ENCODE measurements at regions not wholly inside any gene's neighbourhood (a gene's known extent, or its start where the extent isn't known, plus 50 kb on each side); places are given as distances from the start of the nearest gene placed in this dataset.

GRCh38 chr1:38696371-38696770 is 163.2 kb downstream of the RRAGC start:
- DNase-seq (ENCODE audit: extremely low read depth, insufficient read length), result no peak
- Histone ChIP-seq H3K4me3 (replicated peaks; ENCODE audit: low read depth, low read length) (no peak overlapping the region), H3K27me3 (replicated peaks; ENCODE audit: control insufficient read depth, insufficient read depth, low read length) (no peaks in the 10 kb centered on the region; the same call in none of the 2 replicates), H3K36me3 (ENCODE audit: control insufficient read depth, insufficient read depth, low read length) (no peaks in the 10 kb centered on the region)
- TF ChIP-seq, protein P1, sequence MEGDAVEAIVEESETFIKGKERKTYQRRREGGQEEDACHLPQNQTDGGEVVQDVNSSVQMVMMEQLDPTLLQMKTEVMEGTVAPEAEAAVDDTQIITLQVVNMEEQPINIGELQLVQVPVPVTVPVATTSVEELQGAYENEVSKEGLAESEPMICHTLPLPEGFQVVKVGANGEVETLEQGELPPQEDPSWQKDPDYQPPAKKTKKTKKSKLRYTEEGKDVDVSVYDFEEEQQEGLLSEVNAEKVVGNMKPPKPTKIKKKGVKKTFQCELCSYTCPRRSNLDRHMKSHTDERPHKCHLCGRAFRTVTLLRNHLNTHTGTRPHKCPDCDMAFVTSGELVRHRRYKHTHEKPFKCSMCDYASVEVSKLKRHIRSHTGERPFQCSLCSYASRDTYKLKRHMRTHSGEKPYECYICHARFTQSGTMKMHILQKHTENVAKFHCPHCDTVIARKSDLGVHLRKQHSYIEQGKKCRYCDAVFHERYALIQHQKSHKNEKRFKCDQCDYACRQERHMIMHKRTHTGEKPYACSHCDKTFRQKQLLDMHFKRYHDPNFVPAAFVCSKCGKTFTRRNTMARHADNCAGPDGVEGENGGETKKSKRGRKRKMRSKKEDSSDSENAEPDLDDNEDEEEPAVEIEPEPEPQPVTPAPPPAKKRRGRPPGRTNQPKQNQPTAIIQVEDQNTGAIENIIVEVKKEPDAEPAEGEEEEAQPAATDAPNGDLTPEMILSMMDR (IDR thresholded peaks at IDR 0.05; ENCODE audit: insufficient read depth, low read length, poor library complexity, severe bottlenecking), result no peak

GRCh38 chr1:38693759-38694158 is 165.8 kb downstream of the RRAGC start:
- TF ChIP-seq, protein P1 (IDR thresholded peaks at IDR 0.05; ENCODE audit: insufficient read depth, low read length, poor library complexity, severe bottlenecking), result no peak
- Histone ChIP-seq H3K27me3 (replicated peaks; ENCODE audit: control insufficient read depth, insufficient read depth, low read length) (no peaks in the 10 kb centered on the region; the same call in none of the 2 replicates), H3K4me3 (replicated peaks; ENCODE audit: low read depth, low read length) (no peak overlapping the region), H3K36me3 (ENCODE audit: control insufficient read depth, insufficient read depth, low read length) (no peaks in the 10 kb centered on the region)
- no peak for DNase-seq (ENCODE audit: extremely low read depth, insufficient read length)

DNA sequence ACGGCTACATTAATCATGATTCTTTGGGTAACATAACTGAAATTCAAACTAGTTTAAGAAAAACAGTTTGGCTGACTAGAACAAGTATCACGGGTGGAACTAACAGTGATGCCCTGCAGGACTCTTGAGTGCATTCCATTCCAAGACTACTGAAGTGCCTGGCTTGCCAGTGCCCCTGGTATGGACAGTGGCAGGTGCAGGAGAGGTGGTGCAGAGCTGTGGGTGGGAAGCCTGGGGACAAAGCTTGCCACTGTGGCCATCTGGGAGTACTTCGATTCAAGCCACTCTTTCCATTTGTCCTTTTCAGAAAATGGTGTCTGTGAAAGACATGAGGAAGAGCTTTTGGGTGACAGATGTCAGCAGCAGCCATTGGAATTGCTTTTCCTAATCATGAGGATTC is 166.5 kb downstream of the RRAGC start:
- Histone ChIP-seq H3K27me3 (replicated peaks; ENCODE audit: control insufficient read depth, insufficient read depth, low read length) (no peaks in the 10 kb centered on the region; the same call in none of the 2 replicates), H3K4me3 (replicated peaks; ENCODE audit: low read depth, low read length) (no peak overlapping the region), H3K36me3 (ENCODE audit: control insufficient read depth, insufficient read depth, low read length) (no peaks in the 10 kb centered on the region)
- TF ChIP-seq, protein P1 (IDR thresholded peaks at IDR 0.05; ENCODE audit: insufficient read depth, low read length, poor library complexity, severe bottlenecking), result no peak
- no peak for DNase-seq (ENCODE audit: extremely low read depth, insufficient read length)

DNA sequence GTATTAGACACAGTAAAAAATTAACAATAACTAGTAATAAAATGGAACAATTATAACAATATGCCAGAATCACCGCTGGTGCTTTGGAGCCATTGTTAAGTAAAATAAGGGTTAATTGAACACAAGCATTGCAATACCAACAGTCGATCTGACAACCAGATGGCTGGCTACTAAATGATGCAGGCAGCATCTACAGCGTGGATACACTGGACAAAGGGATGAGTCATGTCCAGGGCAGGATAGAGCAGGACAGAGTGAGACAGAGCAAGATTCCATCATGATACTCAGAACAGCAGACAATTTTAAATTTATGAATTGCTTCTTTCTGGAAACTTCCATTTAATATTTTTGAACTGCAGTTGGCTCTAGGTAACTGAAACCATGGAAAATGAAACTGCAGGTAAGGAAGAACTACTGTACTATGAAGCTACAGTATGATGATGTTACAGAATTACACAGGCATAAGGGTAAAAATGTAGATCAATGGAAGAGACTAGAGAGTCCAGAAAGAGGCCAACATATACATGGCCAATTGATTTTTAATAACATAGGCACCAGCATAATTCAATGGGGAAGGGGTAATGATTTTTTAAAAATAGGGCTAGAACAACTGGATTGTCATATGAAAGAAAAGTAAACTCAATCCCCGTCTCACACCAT is 168.7 kb downstream of the RRAGC start:
- TF ChIP-seq, protein P1 (IDR thresholded peaks at IDR 0.05; ENCODE audit: insufficient read depth, low read length, poor library complexity, severe bottlenecking), result no peak
- Histone ChIP-seq H3K4me3 (replicated peaks; ENCODE audit: low read depth, low read length) (no peak overlapping the region), H3K27me3 (replicated peaks; ENCODE audit: control insufficient read depth, insufficient read depth, low read length) (no peaks in the 10 kb centered on the region; the same call in 1 of the 2 replicates), H3K36me3 (ENCODE audit: control insufficient read depth, insufficient read depth, low read length) (no peaks in the 10 kb centered on the region)
- DNase-seq (ENCODE audit: extremely low read depth, insufficient read length), result no peak

- Histone ChIP-seq H3K36me3 (ENCODE audit: control insufficient read depth, insufficient read depth, low read length) (no peaks in the 10 kb centered on the region), H3K4me3 (replicated peaks; ENCODE audit: low read depth, low read length) (no peak overlapping the region), H3K27me3 (replicated peaks; ENCODE audit: control insufficient read depth, insufficient read depth, low read length) (peaks cover 1% of the 10 kb centered on the region)
- no peak for DNase-seq (ENCODE audit: extremely low read depth, insufficient read length)
- TF ChIP-seq, protein P1 (IDR thresholded peaks at IDR 0.05; ENCODE audit: insufficient read depth, low read length, poor library complexity, severe bottlenecking), result no peak
These were observed 172.7 kb downstream of the RRAGC start for GRCh38 chr1:38686927-38687255.

Data from GM06990 (cell line).